ENCODE measurements at regions not wholly inside any gene's neighbourhood (a gene's known extent, or its start where the extent isn't known, plus 50 kb on each side); places are given as distances from the start of the nearest gene placed in this dataset.

DNA sequence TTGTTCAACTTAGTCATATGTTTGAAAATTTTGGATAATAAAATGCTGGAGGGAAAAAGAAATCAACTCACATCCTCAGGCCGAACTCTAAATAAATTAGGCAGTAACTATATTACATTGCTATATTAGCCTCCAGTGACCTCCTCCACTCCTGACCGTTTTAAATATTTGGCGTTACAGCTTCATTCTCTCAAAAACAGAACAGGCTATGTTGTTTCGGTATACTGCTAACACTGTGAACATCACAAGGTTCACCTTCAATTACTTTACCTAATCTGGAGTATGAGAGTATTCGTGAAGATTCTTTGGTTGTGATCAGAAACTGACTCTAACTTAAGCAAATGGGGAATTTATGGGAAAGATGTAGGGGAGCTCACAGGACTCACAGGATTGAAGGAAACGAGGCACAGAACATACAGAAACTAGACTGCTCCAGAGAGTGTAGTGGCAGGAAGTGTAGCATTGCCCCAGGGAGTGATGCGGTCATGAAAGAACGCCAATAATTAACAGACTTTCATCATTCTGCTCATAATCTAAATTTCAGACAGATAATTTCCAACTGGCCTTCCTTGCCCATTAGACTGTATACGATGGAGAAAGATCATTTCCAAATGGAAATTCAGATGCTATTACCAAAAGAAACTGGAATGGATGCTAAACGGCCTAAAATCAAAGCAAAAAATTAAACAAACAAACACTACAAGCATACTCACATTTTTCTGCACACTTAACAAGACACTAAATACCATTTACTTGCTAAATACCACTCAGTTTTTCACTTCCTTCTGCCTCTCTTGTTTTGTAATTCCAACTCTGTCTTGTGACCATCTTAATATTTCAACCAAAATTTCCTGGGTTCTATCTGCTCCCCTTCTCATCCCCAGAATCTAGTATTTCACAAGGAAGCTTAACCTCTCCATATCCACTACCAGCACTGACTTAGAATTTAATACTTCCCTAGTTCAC lies 110.1 kb upstream of the LPAR1 start:
- H3K27ac ChIP-seq, result peak overlapping the region in 1 of 4 donors; percentile 1
- intact Hi-C loops (cut with DNase I; ENCODE audit: low total_unique reads), result no loop called here

DNA sequence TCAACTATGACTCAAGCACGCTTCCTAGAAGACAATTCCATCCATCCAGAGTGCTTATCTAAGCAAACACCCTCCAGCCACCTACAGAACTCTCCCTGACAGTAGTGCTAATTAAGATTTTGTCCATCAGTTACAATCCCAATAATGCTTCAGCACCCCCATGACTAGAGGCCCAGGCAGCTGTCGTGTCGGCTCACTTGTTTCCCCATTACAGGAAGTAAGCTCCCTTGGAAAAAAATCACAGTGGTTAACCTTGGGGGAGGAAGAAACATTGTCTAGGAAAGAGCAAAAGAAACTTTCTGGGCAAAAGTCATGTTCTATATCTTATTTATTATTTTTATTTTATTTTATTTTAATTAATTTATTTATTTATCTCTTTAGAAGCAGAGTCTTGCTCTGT lies 108.8 kb upstream of the LPAR1 start:
- in situ Hi-C loops (cut with MboI; ENCODE audit: low pct_ligation_motif_present in 1 of 4, low pct_unique_long_range_greater_than_20kb in 1 of 4, low sequenced_read_pairs in 3 of 4), result no loop called here
- intact Hi-C loops (cut with DNase I; ENCODE audit: low total_unique reads), result no loop called here
- WGBS, 2 donors (ENCODE audit: low coverage in 1 of 2), result 82% methylated on average over 3 of the region's 3 CpGs; no CpG with 5 or more reads in 1 of the 2 donors

More for the DNA sequence above, 110.1 kb upstream of the LPAR1 start:
- no peaks in the 10 kb centered on the region for H3K27me3 ChIP-seq
- no peak overlapping the region for H3K4me3 ChIP-seq
- in situ Hi-C loops (cut with MboI; ENCODE audit: low pct_ligation_motif_present in 1 of 4, low pct_unique_long_range_greater_than_20kb in 1 of 4, low sequenced_read_pairs in 3 of 4), result no loop called here
- WGBS, 2 donors (ENCODE audit: low coverage in 1 of 2), result 72 to 73% methylated on average over 6 to 10 of the region's 10 CpGs
- H3K9me3 ChIP-seq, result no peaks in the 10 kb centered on the region
- H3K36me3 ChIP-seq, result no peaks in the 10 kb centered on the region
- DNase-seq, result no peak
- TF ChIP-seq EP300 (IDR thresholded peaks at IDR 0.05; ENCODE audit: low read depth) (no peak), POLR2A (IDR thresholded peaks at IDR 0.05) (no peak), POLR2AphosphoS5 (IDR thresholded peaks at IDR 0.05) (no peak)
- TF ChIP-seq, protein P1, sequence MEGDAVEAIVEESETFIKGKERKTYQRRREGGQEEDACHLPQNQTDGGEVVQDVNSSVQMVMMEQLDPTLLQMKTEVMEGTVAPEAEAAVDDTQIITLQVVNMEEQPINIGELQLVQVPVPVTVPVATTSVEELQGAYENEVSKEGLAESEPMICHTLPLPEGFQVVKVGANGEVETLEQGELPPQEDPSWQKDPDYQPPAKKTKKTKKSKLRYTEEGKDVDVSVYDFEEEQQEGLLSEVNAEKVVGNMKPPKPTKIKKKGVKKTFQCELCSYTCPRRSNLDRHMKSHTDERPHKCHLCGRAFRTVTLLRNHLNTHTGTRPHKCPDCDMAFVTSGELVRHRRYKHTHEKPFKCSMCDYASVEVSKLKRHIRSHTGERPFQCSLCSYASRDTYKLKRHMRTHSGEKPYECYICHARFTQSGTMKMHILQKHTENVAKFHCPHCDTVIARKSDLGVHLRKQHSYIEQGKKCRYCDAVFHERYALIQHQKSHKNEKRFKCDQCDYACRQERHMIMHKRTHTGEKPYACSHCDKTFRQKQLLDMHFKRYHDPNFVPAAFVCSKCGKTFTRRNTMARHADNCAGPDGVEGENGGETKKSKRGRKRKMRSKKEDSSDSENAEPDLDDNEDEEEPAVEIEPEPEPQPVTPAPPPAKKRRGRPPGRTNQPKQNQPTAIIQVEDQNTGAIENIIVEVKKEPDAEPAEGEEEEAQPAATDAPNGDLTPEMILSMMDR (IDR thresholded peaks at IDR 0.05), result no peak
- no peaks in the 10 kb centered on the region for H3K4me1 ChIP-seq

DNA sequence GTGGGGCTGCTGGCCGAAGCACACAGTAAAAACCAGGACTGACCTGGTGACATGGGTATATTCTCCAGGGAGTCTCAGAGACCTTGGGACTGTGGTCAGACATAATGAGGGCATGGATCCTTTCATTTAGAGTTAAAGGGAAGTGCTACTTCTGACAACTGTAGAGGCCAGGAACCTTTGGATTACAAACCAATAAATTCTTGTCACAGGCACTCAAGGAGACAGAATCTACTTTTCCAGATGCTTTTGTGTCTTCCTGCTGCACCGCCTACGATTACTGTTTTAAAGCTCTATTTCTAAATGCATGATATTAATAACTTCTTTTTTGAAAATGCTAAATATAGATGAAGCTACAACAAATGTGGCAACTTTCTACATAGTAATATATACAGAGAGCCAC lies 106.5 kb upstream of the LPAR1 start:
- Histone ChIP-seq H3K4me3 (no peak overlapping the region), H3K27me3 (no peaks in the 10 kb centered on the region), H3K36me3 (no peaks in the 10 kb centered on the region), H3K9me3 (no peaks in the 10 kb centered on the region), H3K27ac (no peak overlapping the region), H3K4me1 (no peaks in the 10 kb centered on the region)
- DNase-seq, result no peak
- intact Hi-C loops (cut with DNase I; ENCODE audit: low total_unique reads) (no loop called here), in situ Hi-C loops (cut with MboI; ENCODE audit: low pct_ligation_motif_present in 1 of 4, low pct_unique_long_range_greater_than_20kb in 1 of 4, low sequenced_read_pairs in 3 of 4) (no loop called here)
- WGBS, 2 donors (ENCODE audit: low coverage in 1 of 2), result 77 to 84% methylated on average over 3 of the region's 3 CpGs
- TF ChIP-seq, protein P1 (IDR thresholded peaks at IDR 0.05), result no peak
- no peak for TF ChIP-seq POLR2A (IDR thresholded peaks at IDR 0.05)
- TF ChIP-seq POLR2AphosphoS5 (IDR thresholded peaks at IDR 0.05), result no peak
- no peak for TF ChIP-seq EP300 (IDR thresholded peaks at IDR 0.05; ENCODE audit: low read depth)

More for the DNA sequence above, 108.8 kb upstream of the LPAR1 start:
- Histone ChIP-seq H3K9me3 (no peaks in the 10 kb centered on the region), H3K27ac (no peak overlapping the region), H3K4me1 (no peaks in the 10 kb centered on the region), H3K36me3 (no peaks in the 10 kb centered on the region), H3K4me3 (no peak overlapping the region), H3K27me3 (no peaks in the 10 kb centered on the region)
- DNase-seq, result no peak
- TF ChIP-seq POLR2AphosphoS5 (IDR thresholded peaks at IDR 0.05), result no peak
- no peak for TF ChIP-seq POLR2A (IDR thresholded peaks at IDR 0.05)
- TF ChIP-seq EP300 (IDR thresholded peaks at IDR 0.05; ENCODE audit: low read depth), result no peak
- TF ChIP-seq, protein P1 (IDR thresholded peaks at IDR 0.05), result no peak

DNA sequence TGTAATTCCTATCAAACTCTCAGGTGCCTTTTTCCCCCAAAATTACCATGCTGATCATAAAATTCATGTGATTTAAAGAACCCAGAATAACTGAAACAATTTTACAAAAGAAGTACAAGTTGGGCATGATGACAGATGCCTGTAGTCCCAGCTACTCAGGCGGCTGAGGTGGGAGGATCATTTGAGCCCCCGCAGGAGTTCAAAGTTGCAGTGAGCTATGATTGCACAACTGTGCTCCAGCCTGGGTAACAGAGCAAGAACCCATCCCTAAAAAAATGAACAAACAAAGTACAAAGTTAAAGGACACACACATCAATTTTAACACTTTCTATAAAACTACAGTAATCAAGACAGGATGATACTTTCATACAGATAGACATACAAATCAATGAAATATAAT lies 97.9 kb upstream of the LPAR1 start:
- H3K36me3 ChIP-seq, result no peaks in the 10 kb centered on the region
- intact Hi-C loops (cut with DNase I; ENCODE audit: low total_unique reads) (no loop called here), in situ Hi-C loops (cut with MboI; ENCODE audit: low pct_ligation_motif_present in 1 of 4, low pct_unique_long_range_greater_than_20kb in 1 of 4, low sequenced_read_pairs in 3 of 4) (no loop called here)
- no peak for TF ChIP-seq EP300 (IDR thresholded peaks at IDR 0.05; ENCODE audit: low read depth)
- TF ChIP-seq POLR2A (IDR thresholded peaks at IDR 0.05), result no peak
- TF ChIP-seq, protein P1 (IDR thresholded peaks at IDR 0.05), result no peak
- TF ChIP-seq POLR2AphosphoS5 (IDR thresholded peaks at IDR 0.05), result no peak
- H3K4me1 ChIP-seq, result no peaks in the 10 kb centered on the region
- no peaks in the 10 kb centered on the region for H3K9me3 ChIP-seq
- H3K4me3 ChIP-seq, result no peak overlapping the region
- 63 to 74% methylated on average over 2 of the region's 2 CpGs for WGBS, 2 donors (ENCODE audit: low coverage in 1 of 2)
- no peaks in the 10 kb centered on the region for H3K27me3 ChIP-seq
- no peak overlapping the region for H3K27ac ChIP-seq
- DNase-seq, result no peak

Measured in transverse colon (tissue), 4 donors.